Right atrium auricular region (tissue), 2 donors: ENCODE measurements at regions not wholly inside any gene's neighbourhood (a gene's known extent, or its start where the extent isn't known, plus 50 kb on each side); places are given as distances from the start of the nearest gene placed in this dataset.

Source experiments
- DNase-seq: peaks from one replicate; pipeline ENCODE4 v3.0.0-alpha.2; 2019; ENCODE audit warnings: low spot score
- H3K27ac ChIP-seq, 2 donors: fragments of 200-600 bp; sonication (generic); 1 replicate in 1 of 2; 2 replicates in 1 of 2; pipeline ENCODE4 v1.5.1; 2016 to 2019
- H3K27me3 ChIP-seq, 2 donors: fragments of 200-600 bp; sonication (generic); one replicate each; pipeline versions ENCODE4 v1.5.1 to v1.6.0; 2017 to 2019
- H3K36me3 ChIP-seq: fragments of 200-600 bp; sonication (generic); one replicate; pipeline ENCODE4 v1.5.1; 2016
- H3K4me1 ChIP-seq, 2 donors: fragments of 200-600 bp; sonication (generic); one replicate each; pipeline versions ENCODE4 v1.5.1 to v1.6.0; 2017 to 2019
- H3K4me3 ChIP-seq, 2 donors: fragments of 200-600 bp; sonication (generic); 1 replicate in 1 of 2; 2 replicates in 1 of 2; pipeline ENCODE4 v1.5.1; 2017 to 2019; ENCODE audit warnings: mild to moderate bottlenecking in 1 of 2, moderate library complexity in 1 of 2
- H3K9me3 ChIP-seq, 2 donors: fragments of 200-600 bp; sonication (generic); one replicate each; pipeline ENCODE4 v1.5.1; 2019
- TF ChIP-seq, protein P1 (sequence below), 2 donors: fragments of 200-600 bp; sonication (generic); IDR thresholded peaks; one replicate each; pipeline ENCODE4 v1.5.1; 2019; ENCODE audit warnings: antibody characterized with exemption in 2 of 2

DNA sequence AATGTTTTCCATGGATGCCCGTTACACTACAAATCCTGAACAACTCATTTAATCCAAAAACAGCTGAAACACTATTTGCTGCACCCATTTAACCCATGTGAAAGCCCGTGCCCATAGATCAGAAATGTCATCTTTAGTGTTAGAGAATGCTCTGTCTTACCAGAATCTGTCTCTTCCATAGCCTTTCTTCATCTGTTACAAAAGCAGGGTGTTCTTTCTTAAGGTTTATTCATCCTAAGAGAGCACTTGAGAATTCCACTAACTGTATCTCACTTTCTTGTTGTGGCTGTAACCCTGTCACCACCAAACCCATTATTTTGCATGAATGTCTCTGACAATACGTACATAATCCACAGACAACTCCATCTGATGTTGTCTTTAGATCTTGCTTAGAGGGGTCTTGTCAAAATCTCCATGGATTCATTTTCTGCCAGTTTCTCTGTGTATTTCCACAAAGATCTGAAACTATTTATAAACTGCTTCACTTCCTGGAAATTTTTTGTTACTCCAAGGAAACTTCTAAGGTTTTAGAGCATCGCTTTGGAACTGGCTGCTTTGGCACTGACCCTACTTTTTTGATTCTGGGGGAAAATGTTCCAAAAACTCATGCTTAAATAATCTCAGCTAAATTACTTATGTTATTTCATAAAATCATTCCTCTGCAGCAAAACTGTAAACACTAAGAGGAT lies 167.8 kb upstream of the CCDC54 start:
- DNase-seq: no peak
- peak overlapping the region; percentile 71 to 73 for H3K27ac ChIP-seq

DNA sequence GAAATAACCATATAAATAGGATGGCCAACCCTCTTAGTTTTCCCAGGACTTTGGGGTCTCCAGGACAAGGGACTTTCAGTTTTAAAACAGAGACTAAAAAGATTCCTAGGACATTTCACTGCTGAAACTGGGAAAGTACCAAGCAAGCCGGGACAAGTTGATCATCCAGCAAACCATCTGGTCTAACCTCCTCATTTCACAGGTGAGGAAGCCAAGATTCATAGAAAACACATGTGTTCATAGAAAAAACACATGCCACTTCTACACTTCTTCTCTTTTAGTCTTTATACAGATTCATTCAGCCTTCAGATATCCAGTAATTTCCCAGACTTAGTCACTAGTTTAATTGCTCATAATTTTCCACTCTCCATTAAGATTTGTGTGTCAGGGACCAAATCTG lies 165.6 kb upstream of the CCDC54 start:
- H3K27me3 ChIP-seq: no peaks in the 10 kb centered on the region
- H3K4me1 ChIP-seq: peaks cover 0 to 42% of the 10 kb centered on the region in 2 donors
- H3K27ac ChIP-seq: no peak overlapping the region
- no peaks in the 10 kb centered on the region for H3K9me3 ChIP-seq
- no peak for DNase-seq
- H3K4me3 ChIP-seq: no peak overlapping the region
- H3K36me3 ChIP-seq: no peaks in the 10 kb centered on the region
- TF ChIP-seq, protein P1, sequence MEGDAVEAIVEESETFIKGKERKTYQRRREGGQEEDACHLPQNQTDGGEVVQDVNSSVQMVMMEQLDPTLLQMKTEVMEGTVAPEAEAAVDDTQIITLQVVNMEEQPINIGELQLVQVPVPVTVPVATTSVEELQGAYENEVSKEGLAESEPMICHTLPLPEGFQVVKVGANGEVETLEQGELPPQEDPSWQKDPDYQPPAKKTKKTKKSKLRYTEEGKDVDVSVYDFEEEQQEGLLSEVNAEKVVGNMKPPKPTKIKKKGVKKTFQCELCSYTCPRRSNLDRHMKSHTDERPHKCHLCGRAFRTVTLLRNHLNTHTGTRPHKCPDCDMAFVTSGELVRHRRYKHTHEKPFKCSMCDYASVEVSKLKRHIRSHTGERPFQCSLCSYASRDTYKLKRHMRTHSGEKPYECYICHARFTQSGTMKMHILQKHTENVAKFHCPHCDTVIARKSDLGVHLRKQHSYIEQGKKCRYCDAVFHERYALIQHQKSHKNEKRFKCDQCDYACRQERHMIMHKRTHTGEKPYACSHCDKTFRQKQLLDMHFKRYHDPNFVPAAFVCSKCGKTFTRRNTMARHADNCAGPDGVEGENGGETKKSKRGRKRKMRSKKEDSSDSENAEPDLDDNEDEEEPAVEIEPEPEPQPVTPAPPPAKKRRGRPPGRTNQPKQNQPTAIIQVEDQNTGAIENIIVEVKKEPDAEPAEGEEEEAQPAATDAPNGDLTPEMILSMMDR (IDR thresholded peaks at IDR 0.05): no peak

More for the DNA sequence above, 167.8 kb upstream of the CCDC54 start:
- TF ChIP-seq, protein P1 (IDR thresholded peaks at IDR 0.05): no peak
- Histone ChIP-seq H3K36me3 (no peaks in the 10 kb centered on the region), H3K27me3 (no peaks in the 10 kb centered on the region), H3K4me3 (no peak overlapping the region), H3K9me3 (no peaks in the 10 kb centered on the region), H3K4me1 (peaks cover 0 to 44% of the 10 kb centered on the region in 2 donors)

DNA sequence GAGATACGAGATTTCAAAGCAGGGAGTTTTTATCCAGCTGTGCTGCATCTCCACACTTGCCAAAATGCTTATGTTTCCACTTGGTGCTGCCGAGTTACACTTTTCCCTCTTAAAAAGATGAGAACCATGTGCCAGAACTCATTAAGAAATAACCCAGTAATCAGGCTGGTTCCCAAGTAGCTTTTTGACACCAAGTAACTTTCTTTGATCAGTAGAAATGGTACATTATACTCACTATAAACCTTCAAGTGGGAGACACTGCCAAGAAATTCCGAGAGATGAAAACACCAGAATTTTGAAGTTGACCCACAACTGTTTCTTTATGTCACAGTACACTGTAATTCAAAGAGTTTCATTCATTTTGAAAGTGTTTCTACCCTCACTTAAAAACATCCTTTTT lies 164.6 kb upstream of the CCDC54 start:
- Histone ChIP-seq H3K27me3 (no peaks in the 10 kb centered on the region), H3K36me3 (no peaks in the 10 kb centered on the region), H3K4me3 (no peak overlapping the region), H3K9me3 (no peaks in the 10 kb centered on the region), H3K4me1 (peaks cover 0 to 32% of the 10 kb centered on the region in 2 donors), H3K27ac (no peak overlapping the region)
- TF ChIP-seq, protein P1 (IDR thresholded peaks at IDR 0.05): no peak
- DNase-seq: no peak

DNA sequence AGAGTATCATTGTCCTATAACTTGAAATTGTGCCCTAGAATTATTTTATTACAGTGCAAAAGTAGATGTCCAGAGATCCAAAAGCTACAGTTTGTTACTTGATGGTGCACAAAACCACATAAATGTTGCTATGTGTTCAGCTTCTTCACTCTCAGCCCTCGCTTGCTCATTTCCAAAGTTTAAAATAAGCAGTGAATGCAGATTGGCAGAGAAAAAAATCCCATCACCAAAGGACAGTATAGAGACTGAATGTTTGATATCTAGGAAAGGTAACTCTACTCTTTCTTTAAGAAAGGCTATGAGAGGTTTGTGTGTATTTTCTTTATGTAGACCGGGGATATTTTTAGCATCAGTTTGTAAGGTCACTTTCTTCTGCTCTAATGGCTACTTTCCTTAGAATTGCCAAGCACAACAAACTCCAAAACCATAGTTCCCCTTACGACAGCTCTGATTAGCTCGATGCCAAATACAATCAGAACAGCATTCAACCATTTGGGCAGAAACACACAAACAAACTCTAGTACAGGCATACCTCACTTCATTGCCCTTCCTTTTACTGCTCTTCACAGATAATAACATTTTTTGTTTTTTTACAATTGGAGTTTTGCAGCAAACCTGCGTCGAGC lies 164.1 kb upstream of the CCDC54 start:
- H3K4me3 ChIP-seq: no peak overlapping the region
- H3K9me3 ChIP-seq: no peaks in the 10 kb centered on the region
- no peak for DNase-seq
- no peak overlapping the region for H3K27ac ChIP-seq
- no peaks in the 10 kb centered on the region for H3K27me3 ChIP-seq
- H3K36me3 ChIP-seq: no peaks in the 10 kb centered on the region
- TF ChIP-seq, protein P1 (IDR thresholded peaks at IDR 0.05): no peak
- peaks cover 0 to 27% of the 10 kb centered on the region in 2 donors for H3K4me1 ChIP-seq

DNA sequence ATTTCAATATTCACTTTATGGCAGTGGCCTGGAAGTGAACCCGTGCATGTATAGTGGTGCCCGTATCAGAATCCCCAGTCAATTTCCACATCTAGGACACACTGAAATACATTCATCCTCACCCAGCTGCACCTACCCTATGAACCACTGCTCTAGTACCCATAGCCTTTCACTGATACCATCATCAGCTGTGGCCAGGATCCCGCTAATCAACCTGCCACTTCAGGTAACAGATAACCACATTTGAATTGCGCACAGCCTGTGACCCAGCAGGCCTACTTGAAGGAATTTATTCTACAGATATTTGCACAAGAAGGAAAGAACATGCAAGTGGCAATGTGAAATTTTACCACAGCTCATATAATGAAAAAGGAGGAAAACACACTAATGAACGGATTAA lies 161.0 kb upstream of the CCDC54 start:
- H3K4me1 ChIP-seq: peaks cover 0 to 10% of the 10 kb centered on the region in 2 donors
- no peaks in the 10 kb centered on the region for H3K9me3 ChIP-seq
- H3K4me3 ChIP-seq: no peak overlapping the region
- H3K27ac ChIP-seq: no peak overlapping the region
- H3K36me3 ChIP-seq: no peaks in the 10 kb centered on the region
- TF ChIP-seq, protein P1 (IDR thresholded peaks at IDR 0.05): no peak
- DNase-seq: no peak
- H3K27me3 ChIP-seq: no peaks in the 10 kb centered on the region
